Peyer's patch (tissue), 4 donors: ENCODE measurements at regions not wholly inside any gene's neighbourhood (a gene's known extent, or its start where the extent isn't known, plus 50 kb on each side); places are given as distances from the start of the nearest gene placed in this dataset.

ENCODE experiments used
- CTCF ChIP-seq, 6 experiments: fragments of 450-650 bp in 4 of 6; fragments of 200-600 bp in 2 of 6; sonication (generic) in 1 of 6; IDR thresholded peaks; one replicate each; pipeline ENCODE4 v1.5.1; 2017 to 2019; ENCODE audit warnings: antibody characterized with exemption in 6 of 6, mild to moderate bottlenecking in 3 of 6, moderate library complexity in 1 of 6
- POLR2A ChIP-seq, 2 donors: fragments of 450-650 bp; IDR thresholded peaks; one replicate each; pipeline ENCODE4 v1.5.1; 2017; ENCODE audit warnings: antibody characterized with exemption in 2 of 2, mild to moderate bottlenecking in 2 of 2, moderate library complexity in 2 of 2

GRCh38 chr3:166100730-166101129 lies 263.5 kb upstream of the BCHE start:
- no peak for TF ChIP-seq CTCF (IDR thresholded peaks at IDR 0.05)
- no peak for TF ChIP-seq POLR2A (IDR thresholded peaks at IDR 0.05)
